ENCODE measurements at regions not wholly inside any gene's neighbourhood (a gene's known extent, or its start where the extent isn't known, plus 50 kb on each side); places are given as distances from the start of the nearest gene placed in this dataset.

GRCh38 chr2:188917632-188918031, 56.5 kb upstream of the COL3A1 start:
- TF ChIP-seq CTCF (conservative IDR thresholded peaks at IDR 0.05), result no peak
- TF ChIP-seq ZFX (IDR thresholded peaks at IDR 0.05), result no peak

Data from C4-2B (cell line).